Neural cell (in vitro differentiated cells): ENCODE measurements at regions not wholly inside any gene's neighbourhood (a gene's known extent, or its start where the extent isn't known, plus 50 kb on each side); places are given as distances from the start of the nearest gene placed in this dataset.

Experiments used
- EZH2 ChIP-seq: fragments of 200-600, 300-800 bp; shearing (Covaris generic), sonication (generic); IDR thresholded peaks from 2 replicates; pipeline ENCODE4 v1.6.1; 2014; ENCODE audit warnings: antibody characterized with exemption, low read length, borderline replicate concordance, mild to moderate bottlenecking; ENCODE audit not compliant: insufficient read depth, poor library complexity, severe bottlenecking
- MXI1 ChIP-seq: fragments of 450-650 bp; conservative IDR thresholded peaks from 2 replicates; pipeline ENCODE4 v1.6.1; 2014; ENCODE audit warnings: antibody characterized with exemption, mild to moderate bottlenecking; ENCODE audit not compliant: poor library complexity, severe bottlenecking
- POLR2AphosphoS5 ChIP-seq: IDR thresholded peaks from 2 replicates; pipeline ENCODE4 v1.6.1; 2012
- RAD21 ChIP-seq: fragments of 450-650 bp; conservative IDR thresholded peaks from 2 replicates; pipeline ENCODE4 v1.6.1; 2014; ENCODE audit warnings: antibody characterized with exemption, mild to moderate bottlenecking, moderate library complexity
- SMC3 ChIP-seq: fragments of 450-650 bp; conservative IDR thresholded peaks from 2 replicates; pipeline ENCODE4 v1.6.1; 2014; ENCODE audit warnings: antibody characterized with exemption, mild to moderate bottlenecking, moderate library complexity; ENCODE audit not compliant: poor library complexity
- TF ChIP-seq, protein P1 (sequence below): fragments of 450-650 bp; IDR thresholded peaks from 2 replicates; pipeline ENCODE4 v1.5.1; 2014; ENCODE audit warnings: antibody characterized with exemption, mild to moderate bottlenecking, moderate library complexity; ENCODE audit not compliant: poor library complexity, severe bottlenecking

DNA sequence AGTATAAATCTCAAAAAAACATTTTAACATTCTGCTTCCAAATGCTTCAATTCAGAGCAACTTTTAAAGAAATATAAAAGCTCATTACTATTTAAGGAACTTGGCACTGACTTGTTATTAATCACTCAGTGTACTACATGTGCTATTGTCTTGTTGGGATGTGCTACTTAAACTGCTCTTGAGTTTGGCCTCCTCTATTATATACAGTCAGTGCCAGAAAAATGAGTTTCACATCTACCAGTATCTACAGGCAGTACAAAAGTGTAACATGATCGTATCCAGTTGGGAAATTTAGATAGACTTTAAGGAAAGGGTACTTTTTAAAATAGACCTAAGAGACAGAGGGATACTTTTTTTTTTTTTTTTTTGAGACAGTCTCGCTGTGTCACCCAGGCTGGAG is 627.3 kb upstream of the SLC35B3 start:
- TF ChIP-seq RAD21, result no peak
- TF ChIP-seq POLR2AphosphoS5, result no peak
- TF ChIP-seq, protein P1, sequence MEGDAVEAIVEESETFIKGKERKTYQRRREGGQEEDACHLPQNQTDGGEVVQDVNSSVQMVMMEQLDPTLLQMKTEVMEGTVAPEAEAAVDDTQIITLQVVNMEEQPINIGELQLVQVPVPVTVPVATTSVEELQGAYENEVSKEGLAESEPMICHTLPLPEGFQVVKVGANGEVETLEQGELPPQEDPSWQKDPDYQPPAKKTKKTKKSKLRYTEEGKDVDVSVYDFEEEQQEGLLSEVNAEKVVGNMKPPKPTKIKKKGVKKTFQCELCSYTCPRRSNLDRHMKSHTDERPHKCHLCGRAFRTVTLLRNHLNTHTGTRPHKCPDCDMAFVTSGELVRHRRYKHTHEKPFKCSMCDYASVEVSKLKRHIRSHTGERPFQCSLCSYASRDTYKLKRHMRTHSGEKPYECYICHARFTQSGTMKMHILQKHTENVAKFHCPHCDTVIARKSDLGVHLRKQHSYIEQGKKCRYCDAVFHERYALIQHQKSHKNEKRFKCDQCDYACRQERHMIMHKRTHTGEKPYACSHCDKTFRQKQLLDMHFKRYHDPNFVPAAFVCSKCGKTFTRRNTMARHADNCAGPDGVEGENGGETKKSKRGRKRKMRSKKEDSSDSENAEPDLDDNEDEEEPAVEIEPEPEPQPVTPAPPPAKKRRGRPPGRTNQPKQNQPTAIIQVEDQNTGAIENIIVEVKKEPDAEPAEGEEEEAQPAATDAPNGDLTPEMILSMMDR, result no peak
- no peak for TF ChIP-seq EZH2
- TF ChIP-seq MXI1, result no peak
- TF ChIP-seq SMC3, result no peak
